LNCaP clone FGC (cell line): ENCODE measurements at regions not wholly inside any gene's neighbourhood (a gene's known extent, or its start where the extent isn't known, plus 50 kb on each side); places are given as distances from the start of the nearest gene placed in this dataset.

Experiments used
- DNase-seq: peaks from one replicate; pipeline ENCODE4 v3.0.0-alpha.2; 2011; ENCODE audit warnings: low read depth
- H3K4me3 ChIP-seq: 2 replicates; pipeline ENCODE4 v1.5.1; 2011; ENCODE audit warnings: mild to moderate bottlenecking, low read depth, low read length, control low read depth
- CTCF ChIP-seq: IDR thresholded peaks from 2 replicates; pipeline ENCODE4 v1.5.1; 2012; ENCODE audit warnings: mild to moderate bottlenecking; ENCODE audit not compliant: control insufficient read depth, insufficient read depth; ENCODE audit errors: extremely low read depth

DNA sequence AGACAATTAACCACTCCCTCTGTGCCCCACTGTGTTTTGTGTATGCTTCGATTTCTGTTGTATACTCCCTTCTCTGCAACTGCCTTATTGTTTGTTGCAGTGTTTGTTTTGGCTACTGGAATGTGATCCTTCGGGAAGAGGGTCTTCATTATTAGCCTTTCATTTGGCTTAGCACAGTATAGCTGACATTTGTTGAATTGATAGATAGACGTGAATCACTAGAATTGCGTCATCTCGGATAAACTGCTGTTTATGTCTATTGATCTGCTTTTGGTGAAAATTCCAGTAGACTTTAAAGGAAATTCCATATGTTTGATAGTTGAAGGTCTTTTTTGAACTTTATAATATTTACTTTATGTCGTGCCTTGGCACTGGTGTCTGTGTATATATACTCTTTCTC lies 189.9 kb upstream of the EYA4 start:
- TF ChIP-seq CTCF, result no peak
- DNase-seq, result no peak
- no peak overlapping the region for H3K4me3 ChIP-seq

DNA sequence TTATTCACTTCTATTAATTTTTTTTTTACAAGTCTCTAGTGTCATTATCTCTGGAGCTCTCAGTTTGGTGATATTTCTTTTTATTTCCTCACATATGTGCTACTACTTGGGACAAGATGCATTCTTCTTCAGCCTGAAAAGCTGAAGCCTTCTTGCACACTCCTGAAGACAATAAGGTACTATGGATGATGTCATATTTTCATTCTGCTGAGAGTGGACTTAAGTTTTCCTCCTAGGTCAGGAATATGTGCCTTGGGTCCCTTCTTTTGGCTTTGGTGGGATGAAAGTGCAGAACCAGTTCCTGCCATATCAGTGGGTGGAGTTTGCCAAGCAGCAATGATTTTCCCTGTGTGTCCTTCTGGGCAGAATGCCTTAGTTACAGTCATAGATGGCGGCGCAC lies 188.7 kb upstream of the EYA4 start:
- no peak for DNase-seq
- no peak for TF ChIP-seq CTCF
- H3K4me3 ChIP-seq, result no peak overlapping the region

GRCh38 chr6:133055441-133055966 lies 185.7 kb upstream of the EYA4 start:
- no peak overlapping the region for H3K4me3 ChIP-seq
- TF ChIP-seq CTCF, result no peak
- no peak for DNase-seq

- no peak overlapping the region for H3K4me3 ChIP-seq
- no peak for TF ChIP-seq CTCF
- DNase-seq, result no peak
Measured at GRCh38 chr6:133057352-133057751, 183.8 kb upstream of the EYA4 start.

- H3K4me3 ChIP-seq, result no peak overlapping the region
- TF ChIP-seq CTCF, result no peak
- no peak for DNase-seq
Measured at GRCh38 chr6:133062077-133062476, 179.1 kb upstream of the EYA4 start.

- no peak for DNase-seq
- no peak for TF ChIP-seq CTCF
- H3K4me3 ChIP-seq, result no peak overlapping the region
Measured at GRCh38 chr6:133062696-133063306, 178.4 kb upstream of the EYA4 start.

DNA sequence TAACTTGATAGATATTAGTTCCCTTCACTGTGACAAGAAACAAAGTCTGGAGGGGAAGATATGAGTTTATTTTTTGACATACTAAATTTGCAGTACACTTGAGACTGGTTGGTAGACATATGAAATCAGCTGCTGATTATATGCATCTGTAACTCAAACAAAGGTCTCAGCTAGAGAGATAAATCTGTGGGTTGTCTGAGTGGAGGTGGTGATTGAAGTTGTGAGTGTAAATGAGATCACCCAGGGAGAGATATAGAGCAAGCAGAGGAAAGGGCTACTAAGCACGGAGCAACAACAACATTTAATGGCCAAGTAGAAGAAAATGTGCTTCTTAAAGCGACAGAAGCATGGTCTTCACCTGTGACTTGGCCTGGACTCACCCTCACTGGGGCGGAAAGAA lies 173.2 kb upstream of the EYA4 start:
- no peak overlapping the region for H3K4me3 ChIP-seq
- no peak for TF ChIP-seq CTCF
- DNase-seq, result no peak
